ENCODE measurements at regions not wholly inside any gene's neighbourhood (a gene's known extent, or its start where the extent isn't known, plus 50 kb on each side); places are given as distances from the start of the nearest gene placed in this dataset.

DNA sequence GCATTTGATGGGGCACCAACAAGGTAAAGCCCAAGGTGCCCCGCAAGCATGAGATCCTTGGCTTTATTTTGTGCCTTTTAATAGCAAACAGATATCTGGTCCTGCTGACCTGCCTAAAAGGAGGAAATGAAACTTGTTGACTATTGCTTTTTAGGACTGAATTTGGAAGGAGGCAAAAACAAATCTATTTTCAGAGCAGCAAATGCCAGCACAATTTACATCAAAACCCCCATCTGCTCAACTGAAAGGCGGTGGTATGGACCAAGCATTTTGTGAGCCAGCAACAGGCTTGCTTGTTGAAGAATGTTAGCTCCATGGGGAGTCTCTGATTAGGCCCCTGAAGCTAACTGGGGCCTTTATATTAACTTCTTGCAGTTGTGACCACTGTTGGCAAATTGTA lies 192.6 kb upstream of the E2F8 start:
- Histone ChIP-seq H3K79me2 (replicated peaks; ENCODE audit: insufficient read depth, low read length) (no peaks in the 10 kb centered on the region), H4K20me1 (ENCODE audit: insufficient read depth) (no peaks in the 10 kb centered on the region), H3K9ac (ENCODE audit: low read length) (no peak overlapping the region), H3K9me2 (ENCODE audit: insufficient read depth, low read length) (no peaks in the 10 kb centered on the region), H3F3A (ENCODE audit: insufficient read depth, low read length, poor library complexity, severe bottlenecking) (no peaks in the 10 kb centered on the region), H3K9me3 (ENCODE audit: low read length) (no peaks in the 10 kb centered on the region), H3K4me2 (ENCODE audit: low read length) (no peak overlapping the region), H3K4me3 (ENCODE audit: low read length) (no peak overlapping the region), H3K27ac (ENCODE audit: low read length) (no peak overlapping the region), H2AFZ (ENCODE audit: low read depth, low read length) (no peak overlapping the region), H3K36me3 (ENCODE audit: insufficient read depth, low read length) (no peaks in the 10 kb centered on the region), H3K27me3 (ENCODE audit: insufficient read depth, low read depth, low read length) (no peaks in the 10 kb centered on the region)
- no peak for TF ChIP-seq SMC3 (conservative IDR thresholded peaks at IDR 0.05; ENCODE audit: poor library complexity)
- TF ChIP-seq, protein P1, sequence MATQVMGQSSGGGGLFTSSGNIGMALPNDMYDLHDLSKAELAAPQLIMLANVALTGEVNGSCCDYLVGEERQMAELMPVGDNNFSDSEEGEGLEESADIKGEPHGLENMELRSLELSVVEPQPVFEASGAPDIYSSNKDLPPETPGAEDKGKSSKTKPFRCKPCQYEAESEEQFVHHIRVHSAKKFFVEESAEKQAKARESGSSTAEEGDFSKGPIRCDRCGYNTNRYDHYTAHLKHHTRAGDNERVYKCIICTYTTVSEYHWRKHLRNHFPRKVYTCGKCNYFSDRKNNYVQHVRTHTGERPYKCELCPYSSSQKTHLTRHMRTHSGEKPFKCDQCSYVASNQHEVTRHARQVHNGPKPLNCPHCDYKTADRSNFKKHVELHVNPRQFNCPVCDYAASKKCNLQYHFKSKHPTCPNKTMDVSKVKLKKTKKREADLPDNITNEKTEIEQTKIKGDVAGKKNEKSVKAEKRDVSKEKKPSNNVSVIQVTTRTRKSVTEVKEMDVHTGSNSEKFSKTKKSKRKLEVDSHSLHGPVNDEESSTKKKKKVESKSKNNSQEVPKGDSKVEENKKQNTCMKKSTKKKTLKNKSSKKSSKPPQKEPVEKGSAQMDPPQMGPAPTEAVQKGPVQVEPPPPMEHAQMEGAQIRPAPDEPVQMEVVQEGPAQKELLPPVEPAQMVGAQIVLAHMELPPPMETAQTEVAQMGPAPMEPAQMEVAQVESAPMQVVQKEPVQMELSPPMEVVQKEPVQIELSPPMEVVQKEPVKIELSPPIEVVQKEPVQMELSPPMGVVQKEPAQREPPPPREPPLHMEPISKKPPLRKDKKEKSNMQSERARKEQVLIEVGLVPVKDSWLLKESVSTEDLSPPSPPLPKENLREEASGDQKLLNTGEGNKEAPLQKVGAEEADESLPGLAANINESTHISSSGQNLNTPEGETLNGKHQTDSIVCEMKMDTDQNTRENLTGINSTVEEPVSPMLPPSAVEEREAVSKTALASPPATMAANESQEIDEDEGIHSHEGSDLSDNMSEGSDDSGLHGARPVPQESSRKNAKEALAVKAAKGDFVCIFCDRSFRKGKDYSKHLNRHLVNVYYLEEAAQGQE (IDR thresholded peaks at IDR 0.05; ENCODE audit: borderline replicate concordance): no peak
- no peak for TF ChIP-seq MXI1 (conservative IDR thresholded peaks at IDR 0.05; ENCODE audit: poor library complexity, severe bottlenecking)
- no peak for TF ChIP-seq EZH2 (IDR thresholded peaks at IDR 0.05; ENCODE audit: borderline replicate concordance, insufficient read depth, low read length, poor library complexity, severe bottlenecking)
- TF ChIP-seq, protein P2, sequence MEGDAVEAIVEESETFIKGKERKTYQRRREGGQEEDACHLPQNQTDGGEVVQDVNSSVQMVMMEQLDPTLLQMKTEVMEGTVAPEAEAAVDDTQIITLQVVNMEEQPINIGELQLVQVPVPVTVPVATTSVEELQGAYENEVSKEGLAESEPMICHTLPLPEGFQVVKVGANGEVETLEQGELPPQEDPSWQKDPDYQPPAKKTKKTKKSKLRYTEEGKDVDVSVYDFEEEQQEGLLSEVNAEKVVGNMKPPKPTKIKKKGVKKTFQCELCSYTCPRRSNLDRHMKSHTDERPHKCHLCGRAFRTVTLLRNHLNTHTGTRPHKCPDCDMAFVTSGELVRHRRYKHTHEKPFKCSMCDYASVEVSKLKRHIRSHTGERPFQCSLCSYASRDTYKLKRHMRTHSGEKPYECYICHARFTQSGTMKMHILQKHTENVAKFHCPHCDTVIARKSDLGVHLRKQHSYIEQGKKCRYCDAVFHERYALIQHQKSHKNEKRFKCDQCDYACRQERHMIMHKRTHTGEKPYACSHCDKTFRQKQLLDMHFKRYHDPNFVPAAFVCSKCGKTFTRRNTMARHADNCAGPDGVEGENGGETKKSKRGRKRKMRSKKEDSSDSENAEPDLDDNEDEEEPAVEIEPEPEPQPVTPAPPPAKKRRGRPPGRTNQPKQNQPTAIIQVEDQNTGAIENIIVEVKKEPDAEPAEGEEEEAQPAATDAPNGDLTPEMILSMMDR (IDR thresholded peaks at IDR 0.05; ENCODE audit: poor library complexity, severe bottlenecking): no peak
- no peak for TF ChIP-seq RAD21 (conservative IDR thresholded peaks at IDR 0.05)
- TF ChIP-seq TAF1 (IDR thresholded peaks at IDR 0.05; ENCODE audit: low read depth): no peak
- TF ChIP-seq POLR2AphosphoS5 (IDR thresholded peaks at IDR 0.05): no peak
- TF ChIP-seq EP300 (conservative IDR thresholded peaks at IDR 0.05; ENCODE audit: poor library complexity, severe bottlenecking): no peak

DNA sequence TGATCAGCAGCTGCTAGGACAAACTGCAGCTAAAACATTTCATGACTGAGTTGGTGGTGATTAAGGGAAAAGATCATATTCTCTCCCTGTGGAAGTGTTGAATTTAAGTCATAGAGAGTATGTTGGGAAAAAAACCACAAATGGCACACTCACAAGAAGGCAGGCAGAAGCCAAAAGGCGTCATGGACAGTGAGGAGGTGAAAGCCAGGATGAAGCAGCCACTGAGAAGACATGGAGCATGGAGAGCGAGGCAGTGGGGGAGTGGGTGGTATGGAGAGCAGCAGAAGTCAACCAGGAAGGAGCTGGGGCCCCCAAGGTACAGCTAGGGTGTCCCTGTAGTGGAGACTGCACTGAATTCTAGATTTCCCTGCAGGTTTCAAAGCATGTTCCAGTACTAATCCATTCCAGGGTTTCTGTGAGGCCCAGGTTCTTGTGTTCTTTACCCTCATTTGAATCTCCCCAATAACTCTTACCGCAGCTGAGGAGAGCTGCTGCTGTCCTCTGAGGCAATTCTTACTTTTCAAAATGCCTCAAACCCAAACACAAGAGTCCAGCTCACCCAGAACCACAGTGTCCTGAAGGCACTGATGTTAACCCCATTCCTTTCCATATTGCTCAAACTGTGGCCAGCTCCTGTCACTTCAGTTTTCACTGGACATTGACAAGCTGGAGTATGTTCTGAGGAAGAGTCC lies 191.8 kb upstream of the E2F8 start:
- Histone ChIP-seq H3K36me3 (ENCODE audit: insufficient read depth, low read length) (no peaks in the 10 kb centered on the region), H3K9me2 (ENCODE audit: insufficient read depth, low read length) (no peaks in the 10 kb centered on the region), H3K9me3 (ENCODE audit: low read length) (no peaks in the 10 kb centered on the region), H4K20me1 (ENCODE audit: insufficient read depth) (no peaks in the 10 kb centered on the region), H3K27ac (ENCODE audit: low read length) (no peak overlapping the region), H3K79me2 (replicated peaks; ENCODE audit: insufficient read depth, low read length) (no peaks in the 10 kb centered on the region), H3K4me3 (ENCODE audit: low read length) (no peak overlapping the region), H3K27me3 (ENCODE audit: insufficient read depth, low read depth, low read length) (no peaks in the 10 kb centered on the region), H3K9ac (ENCODE audit: low read length) (no peak overlapping the region), H3F3A (ENCODE audit: insufficient read depth, low read length, poor library complexity, severe bottlenecking) (no peaks in the 10 kb centered on the region), H2AFZ (ENCODE audit: low read depth, low read length) (no peak overlapping the region), H3K4me2 (ENCODE audit: low read length) (no peak overlapping the region)
- TF ChIP-seq RAD21 (conservative IDR thresholded peaks at IDR 0.05) (no peak), EP300 (conservative IDR thresholded peaks at IDR 0.05; ENCODE audit: poor library complexity, severe bottlenecking) (no peak), POLR2AphosphoS5 (IDR thresholded peaks at IDR 0.05) (no peak), EZH2 (IDR thresholded peaks at IDR 0.05; ENCODE audit: borderline replicate concordance, insufficient read depth, low read length, poor library complexity, severe bottlenecking) (no peak), SMC3 (conservative IDR thresholded peaks at IDR 0.05; ENCODE audit: poor library complexity) (no peak), TAF1 (IDR thresholded peaks at IDR 0.05; ENCODE audit: low read depth) (no peak), MXI1 (conservative IDR thresholded peaks at IDR 0.05; ENCODE audit: poor library complexity, severe bottlenecking) (no peak)
- TF ChIP-seq, protein P2 (IDR thresholded peaks at IDR 0.05; ENCODE audit: poor library complexity, severe bottlenecking): no peak
- TF ChIP-seq, protein P1 (IDR thresholded peaks at IDR 0.05; ENCODE audit: borderline replicate concordance): no peak

Measured in neural cell (in vitro differentiated cells).